ENCODE measurements at regions not wholly inside any gene's neighbourhood (a gene's known extent, or its start where the extent isn't known, plus 50 kb on each side); places are given as distances from the start of the nearest gene placed in this dataset.

- H4K20me1 ChIP-seq (ENCODE audit: control insufficient read depth, insufficient read depth, low read depth, low read length) = no peaks in the 10 kb centered on the region
- no peaks in the 10 kb centered on the region for H3K36me3 ChIP-seq (ENCODE audit: control insufficient read depth, low read length)
- no peaks in the 10 kb centered on the region for H3K79me2 ChIP-seq (ENCODE audit: control insufficient read depth, low read length)
- no peaks in the 10 kb centered on the region for H3K9me3 ChIP-seq (ENCODE audit: control insufficient read depth, insufficient read depth, low read length)
- no peaks in the 10 kb centered on the region for H3K4me1 ChIP-seq (ENCODE audit: control insufficient read depth, low read length)
- no peak overlapping the region for H3K27ac ChIP-seq (ENCODE audit: low read depth, low read length)
- H3K4me3 ChIP-seq (ENCODE audit: low read length) = no peak overlapping the region
- no peaks in the 10 kb centered on the region for H3K9me2 ChIP-seq (replicated peaks; ENCODE audit: control insufficient read depth, low read length)
- no peaks in the 10 kb centered on the region for H3F3A ChIP-seq (ENCODE audit: control insufficient read depth, insufficient read depth)
- TF ChIP-seq CTCF (IDR thresholded peaks at IDR 0.05; ENCODE audit: low read depth, low read length, poor library complexity, severe bottlenecking) (no peak), EZH2phosphoT487 (IDR thresholded peaks at IDR 0.05; ENCODE audit: borderline replicate concordance, low read length) (no peak)
- no peak overlapping the region for H3K4me2 ChIP-seq (ENCODE audit: low read length)
- no peaks in the 10 kb centered on the region for H3K27me3 ChIP-seq (ENCODE audit: control insufficient read depth, low read length)
These were observed 636.5 kb upstream of the NOVA1 start for GRCh38 chr14:27234331-27234730.

GRCh38 chr14:27236601-27237000, 638.8 kb upstream of the NOVA1 start:
- Histone ChIP-seq H3F3A (ENCODE audit: control insufficient read depth, insufficient read depth) (no peaks in the 10 kb centered on the region), H3K4me2 (ENCODE audit: low read length) (no peak overlapping the region), H3K27me3 (ENCODE audit: control insufficient read depth, low read length) (no peaks in the 10 kb centered on the region), H3K4me1 (ENCODE audit: control insufficient read depth, low read length) (no peaks in the 10 kb centered on the region), H3K36me3 (ENCODE audit: control insufficient read depth, low read length) (no peaks in the 10 kb centered on the region), H3K9me3 (ENCODE audit: control insufficient read depth, insufficient read depth, low read length) (no peaks in the 10 kb centered on the region), H3K4me3 (ENCODE audit: low read length) (no peak overlapping the region), H3K79me2 (ENCODE audit: control insufficient read depth, low read length) (no peaks in the 10 kb centered on the region), H3K9me2 (replicated peaks; ENCODE audit: control insufficient read depth, low read length) (no peaks in the 10 kb centered on the region), H3K27ac (ENCODE audit: low read depth, low read length) (no peak overlapping the region), H4K20me1 (ENCODE audit: control insufficient read depth, insufficient read depth, low read depth, low read length) (no peaks in the 10 kb centered on the region)
- TF ChIP-seq CTCF (IDR thresholded peaks at IDR 0.05; ENCODE audit: low read depth, low read length, poor library complexity, severe bottlenecking) = no peak
- no peak for TF ChIP-seq EZH2phosphoT487 (IDR thresholded peaks at IDR 0.05; ENCODE audit: borderline replicate concordance, low read length)

- H3K4me3 ChIP-seq (ENCODE audit: low read length) = no peak overlapping the region
- H3K4me1 ChIP-seq (ENCODE audit: control insufficient read depth, low read length) = no peaks in the 10 kb centered on the region
- TF ChIP-seq EZH2phosphoT487 (IDR thresholded peaks at IDR 0.05; ENCODE audit: borderline replicate concordance, low read length) (no peak), CTCF (IDR thresholded peaks at IDR 0.05; ENCODE audit: low read depth, low read length, poor library complexity, severe bottlenecking) (no peak)
- no peaks in the 10 kb centered on the region for H3K79me2 ChIP-seq (ENCODE audit: control insufficient read depth, low read length)
- H3K27me3 ChIP-seq (ENCODE audit: control insufficient read depth, low read length) = no peaks in the 10 kb centered on the region
- H4K20me1 ChIP-seq (ENCODE audit: control insufficient read depth, insufficient read depth, low read depth, low read length) = no peaks in the 10 kb centered on the region
- no peak overlapping the region for H3K4me2 ChIP-seq (ENCODE audit: low read length)
- H3K9me2 ChIP-seq (replicated peaks; ENCODE audit: control insufficient read depth, low read length) = no peaks in the 10 kb centered on the region
- no peak overlapping the region for H3K27ac ChIP-seq (ENCODE audit: low read depth, low read length)
- H3F3A ChIP-seq (ENCODE audit: control insufficient read depth, insufficient read depth) = no peaks in the 10 kb centered on the region
- no peaks in the 10 kb centered on the region for H3K9me3 ChIP-seq (ENCODE audit: control insufficient read depth, insufficient read depth, low read length)
- no peaks in the 10 kb centered on the region for H3K36me3 ChIP-seq (ENCODE audit: control insufficient read depth, low read length)
These were observed 645.0 kb upstream of the NOVA1 start for GRCh38 chr14:27242874-27243273.

- no peak for TF ChIP-seq CTCF (IDR thresholded peaks at IDR 0.05; ENCODE audit: low read depth, low read length, poor library complexity, severe bottlenecking)
- no peak for TF ChIP-seq EZH2phosphoT487 (IDR thresholded peaks at IDR 0.05; ENCODE audit: borderline replicate concordance, low read length)
These were observed 645.5 kb upstream of the NOVA1 start for GRCh38 chr14:27243365-27243764.

More at GRCh38 chr14:27243365-27243764, 645.5 kb upstream of the NOVA1 start:
- Histone ChIP-seq H3K4me1 (ENCODE audit: control insufficient read depth, low read length) (no peaks in the 10 kb centered on the region), H3K9me3 (ENCODE audit: control insufficient read depth, insufficient read depth, low read length) (no peaks in the 10 kb centered on the region), H3K4me3 (ENCODE audit: low read length) (no peak overlapping the region), H4K20me1 (ENCODE audit: control insufficient read depth, insufficient read depth, low read depth, low read length) (no peaks in the 10 kb centered on the region), H3F3A (ENCODE audit: control insufficient read depth, insufficient read depth) (no peaks in the 10 kb centered on the region), H3K36me3 (ENCODE audit: control insufficient read depth, low read length) (no peaks in the 10 kb centered on the region), H3K79me2 (ENCODE audit: control insufficient read depth, low read length) (no peaks in the 10 kb centered on the region), H3K9me2 (replicated peaks; ENCODE audit: control insufficient read depth, low read length) (no peaks in the 10 kb centered on the region), H3K27ac (ENCODE audit: low read depth, low read length) (no peak overlapping the region), H3K4me2 (ENCODE audit: low read length) (no peak overlapping the region), H3K27me3 (ENCODE audit: control insufficient read depth, low read length) (no peaks in the 10 kb centered on the region)

Data from DOHH2 (cell line).